CD14-positive monocyte (primary cell): ENCODE measurements at regions not wholly inside any gene's neighbourhood (a gene's known extent, or its start where the extent isn't known, plus 50 kb on each side); places are given as distances from the start of the nearest gene placed in this dataset.
A peak's percentile ranks its signal among the peaks of the same experiment; 100 is the strongest.

Source experiments
- DNase-seq, 3 donors: peaks; one replicate each; pipeline ENCODE4 v3.0.0-alpha.2; 2011 to 2022
- H2AFZ ChIP-seq: 2 replicates; pipeline ENCODE4 v1.6.0; 2012; ENCODE audit warnings: mild to moderate bottlenecking, low read depth, low read length, inconsistent platforms; ENCODE audit not compliant: insufficient read depth, poor library complexity, severe bottlenecking
- H3K27ac ChIP-seq, 2 donors: 1 replicate in 1 of 2; 2 replicates in 1 of 2; pipeline ENCODE4 v1.5.1; 2012 to 2013; ENCODE audit warnings: low read length in 2 of 2, control low read depth in 1 of 2, inconsistent platforms in 1 of 2, low read depth in 1 of 2, mild to moderate bottlenecking in 1 of 2
- H3K27me3 ChIP-seq, 2 donors: one replicate each; pipeline versions ENCODE4 v1.6.0 to v1.6.1; 2011 to 2013; ENCODE audit warnings: low read length in 2 of 2; ENCODE audit not compliant: control insufficient read depth in 2 of 2, insufficient read depth in 2 of 2
- H3K36me3 ChIP-seq, 2 donors: replicated peaks in 1 of 2; 1 replicate in 1 of 2; 2 replicates in 1 of 2; pipeline versions ENCODE4 v1.5.1 to v1.6.1; 2012 to 2013; ENCODE audit warnings: low read length in 2 of 2, control low read depth in 1 of 2, inconsistent platforms in 1 of 2, mild to moderate bottlenecking in 1 of 2; ENCODE audit not compliant: insufficient read depth in 2 of 2, control insufficient read depth in 1 of 2
- H3K4me1 ChIP-seq, 2 donors: 1 replicate in 1 of 2; 2 replicates in 1 of 2; pipeline versions ENCODE4 v1.5.1 to v1.6.1; 2012 to 2013; ENCODE audit warnings: low read length in 2 of 2, control low read depth in 1 of 2, inconsistent platforms in 1 of 2, mild to moderate bottlenecking in 1 of 2, moderate library complexity in 1 of 2; ENCODE audit not compliant: insufficient read depth in 2 of 2, control insufficient read depth in 1 of 2
- H3K4me2 ChIP-seq: replicated peaks from 2 replicates; pipeline ENCODE3; 2012; ENCODE audit warnings: low read length, moderate library complexity, mild to moderate bottlenecking; ENCODE audit not compliant: poor library complexity, severe bottlenecking; ENCODE audit errors: extremely low read depth
- H3K4me3 ChIP-seq, 3 experiments: fragments of 200-600 bp in 1 of 3; sonication (generic) in 1 of 3; replicated peaks in 1 of 3; 1 replicate in 2 of 3; 2 replicates in 1 of 3; pipeline ENCODE4 v1.5.1; 2011 to 2013; ENCODE audit warnings: low read length in 3 of 3, mild to moderate bottlenecking in 3 of 3, control low read depth in 2 of 3, low read depth in 2 of 3, inconsistent platforms in 1 of 3, moderate library complexity in 1 of 3
- H3K79me2 ChIP-seq: 2 replicates; pipeline ENCODE4 v1.6.0; 2012; ENCODE audit warnings: mild to moderate bottlenecking, control low read depth, inconsistent platforms, low read length, moderate library complexity; ENCODE audit not compliant: insufficient read depth
- H3K9ac ChIP-seq: 2 replicates; pipeline ENCODE4 v1.6.0; 2017; ENCODE audit warnings: low read length, mild to moderate bottlenecking; ENCODE audit not compliant: insufficient read depth, poor library complexity, severe bottlenecking
- H3K9me3 ChIP-seq, 2 donors: replicated peaks in 1 of 2; 1 replicate in 1 of 2; 2 replicates in 1 of 2; pipeline versions ENCODE4 v1.5.1 to v1.6.1; 2012 to 2013; ENCODE audit warnings: low read length in 2 of 2, control low read depth in 1 of 2; ENCODE audit not compliant: control insufficient read depth in 1 of 2, insufficient read depth in 1 of 2
- H4K20me1 ChIP-seq: 2 replicates; pipeline ENCODE4 v1.6.0; 2012; ENCODE audit warnings: mild to moderate bottlenecking, low read length, control low read depth, moderate library complexity; ENCODE audit not compliant: insufficient read depth
- H3K27ac Mint-ChIP-seq, 7 donors: one replicate each; pipeline ENCODE4 v1.8.0; 2020; ENCODE audit warnings: mild to moderate bottlenecking in 7 of 7, mixed read lengths in 7 of 7, moderate library complexity in 6 of 7, inconsistent platforms in 2 of 7
- H3K27me3 Mint-ChIP-seq, 3 donors: one replicate each; pipeline ENCODE4 v1.8.0; 2021 to 2022; ENCODE audit warnings: low read depth in 3 of 3, mild to moderate bottlenecking in 3 of 3, mixed read lengths in 3 of 3, moderate library complexity in 3 of 3, inconsistent platforms in 1 of 3
- H3K36me3 Mint-ChIP-seq, 2 donors: one replicate each; pipeline ENCODE4 v1.8.0; 2020; ENCODE audit warnings: mixed read lengths in 2 of 2, inconsistent platforms in 1 of 2, mild to moderate bottlenecking in 1 of 2
- H3K4me1 Mint-ChIP-seq: one replicate; pipeline ENCODE4 v1.8.0; 2020; ENCODE audit warnings: mild to moderate bottlenecking, mixed read lengths
- H3K4me3 Mint-ChIP-seq, 2 donors: one replicate each; pipeline ENCODE4 v1.8.0; 2020; ENCODE audit warnings: mild to moderate bottlenecking in 2 of 2, mixed read lengths in 2 of 2, moderate library complexity in 1 of 2
- H3K9me3 Mint-ChIP-seq, 7 donors: one replicate each; pipeline ENCODE4 v1.8.0; 2020 to 2022; ENCODE audit warnings: mixed read lengths in 7 of 7, mild to moderate bottlenecking in 6 of 7, moderate library complexity in 6 of 7, inconsistent platforms in 2 of 7
- WGBS: methylation state at CpG from one replicate; pipeline ENCODE4 v1.1.5; 2013; ENCODE audit warnings: missing lambda C conversion rate; ENCODE audit not compliant: insufficient coverage; 5-methylcytosine and 5-hydroxymethylcytosine counted together
- intact Hi-C, 2 donors: fragments of 100-400 bp; cut with micrococcal nuclease; formaldehyde crosslinking; loops; one replicate each; pipeline versions ENCODE4 v1.15.0 to v1.15.1; 2023
- TF ChIP-seq, protein P1 (sequence below): fragments of 200-600 bp; IDR thresholded peaks from one replicate; pipeline ENCODE4 v1.8.0; 2022; ENCODE audit warnings: antibody characterized with exemption, mild to moderate bottlenecking

DNA sequence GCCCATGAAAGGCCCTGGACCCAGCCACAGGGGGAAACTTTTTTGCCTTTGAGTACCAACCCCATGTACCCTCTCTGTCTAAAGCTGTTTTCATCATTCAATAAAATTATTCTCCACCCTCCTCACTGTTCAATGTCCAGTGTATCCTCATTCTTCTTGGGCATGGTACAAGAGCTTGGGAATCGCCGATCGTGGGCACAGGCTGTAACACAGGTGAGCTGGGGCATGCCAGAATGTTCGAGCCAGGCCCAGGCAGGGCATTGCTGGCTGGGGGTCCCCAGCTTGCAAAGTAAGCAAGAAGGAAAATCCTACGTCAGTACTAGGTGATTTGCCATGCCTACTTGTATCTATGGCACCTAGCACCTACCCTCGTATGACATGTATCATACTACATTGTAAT is 162.1 kb upstream of the NOL4 start:
- Histone ChIP-seq H3K9ac (no peak overlapping the region), H3K9me3 (peaks cover 0 to 6% of the 10 kb centered on the region in 2 donors), H3K27me3 (no peaks in the 10 kb centered on the region), H3K4me2 (no peak overlapping the region), H3K79me2 (no peaks in the 10 kb centered on the region), H3K27ac (no peak overlapping the region), H3K36me3 (no peaks in the 10 kb centered on the region), H2AFZ (no peak overlapping the region), H3K4me1 (no peaks in the 10 kb centered on the region), H3K4me3 (no peak overlapping the region), H4K20me1 (no peaks in the 10 kb centered on the region)
- H3K27me3 Mint-ChIP-seq, result peaks cover 0 to 2% (median 0%) of the 10 kb centered on the region in 3 donors
- no peaks in the 10 kb centered on the region for H3K36me3 Mint-ChIP-seq
- H3K27ac Mint-ChIP-seq, result peak overlapping the region in 1 of 7 donors; percentile 52
- WGBS, result 90% methylated on average over 4 of the region's 6 CpGs
- H3K4me1 Mint-ChIP-seq, result no peaks in the 10 kb centered on the region
- TF ChIP-seq, protein P1, sequence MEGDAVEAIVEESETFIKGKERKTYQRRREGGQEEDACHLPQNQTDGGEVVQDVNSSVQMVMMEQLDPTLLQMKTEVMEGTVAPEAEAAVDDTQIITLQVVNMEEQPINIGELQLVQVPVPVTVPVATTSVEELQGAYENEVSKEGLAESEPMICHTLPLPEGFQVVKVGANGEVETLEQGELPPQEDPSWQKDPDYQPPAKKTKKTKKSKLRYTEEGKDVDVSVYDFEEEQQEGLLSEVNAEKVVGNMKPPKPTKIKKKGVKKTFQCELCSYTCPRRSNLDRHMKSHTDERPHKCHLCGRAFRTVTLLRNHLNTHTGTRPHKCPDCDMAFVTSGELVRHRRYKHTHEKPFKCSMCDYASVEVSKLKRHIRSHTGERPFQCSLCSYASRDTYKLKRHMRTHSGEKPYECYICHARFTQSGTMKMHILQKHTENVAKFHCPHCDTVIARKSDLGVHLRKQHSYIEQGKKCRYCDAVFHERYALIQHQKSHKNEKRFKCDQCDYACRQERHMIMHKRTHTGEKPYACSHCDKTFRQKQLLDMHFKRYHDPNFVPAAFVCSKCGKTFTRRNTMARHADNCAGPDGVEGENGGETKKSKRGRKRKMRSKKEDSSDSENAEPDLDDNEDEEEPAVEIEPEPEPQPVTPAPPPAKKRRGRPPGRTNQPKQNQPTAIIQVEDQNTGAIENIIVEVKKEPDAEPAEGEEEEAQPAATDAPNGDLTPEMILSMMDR, result no peak
- H3K9me3 Mint-ChIP-seq, result peaks cover 0 to 2% (median 0%) of the 10 kb centered on the region in 7 donors
- no peak overlapping the region for H3K4me3 Mint-ChIP-seq
- intact Hi-C loops, result no loop called here
- DNase-seq, result no peak

DNA sequence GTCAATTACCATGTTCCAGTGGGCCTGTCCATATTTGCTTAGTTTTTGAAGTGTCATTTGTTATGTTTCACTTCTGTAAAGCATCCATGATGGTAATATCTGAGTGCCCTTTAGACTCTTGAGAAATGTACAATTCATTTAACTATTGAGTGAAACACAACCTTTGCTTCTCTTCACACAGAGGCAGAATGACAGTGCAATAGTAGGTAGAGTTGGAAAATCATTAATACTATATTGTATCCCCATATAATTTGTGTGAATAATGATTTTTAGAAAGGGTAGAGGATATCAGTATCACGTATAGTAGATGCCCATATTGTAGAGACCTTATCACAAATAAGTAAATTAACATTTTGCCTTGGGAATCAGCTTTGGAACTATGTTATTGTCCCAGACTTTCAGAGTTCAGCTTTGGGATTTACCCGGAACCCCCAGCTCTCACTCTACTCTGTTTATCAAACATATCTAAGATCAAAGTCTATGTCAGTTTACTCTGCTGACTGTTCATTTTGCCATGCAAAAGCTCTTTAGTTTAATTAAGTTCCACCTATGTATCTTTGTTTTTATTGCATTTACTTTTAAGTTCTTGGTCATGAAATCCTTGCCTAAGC is 172.7 kb upstream of the NOL4 start:
- Histone ChIP-seq H3K27ac (no peak overlapping the region), H3K36me3 (no peaks in the 10 kb centered on the region), H3K79me2 (no peaks in the 10 kb centered on the region), H3K4me2 (no peak overlapping the region), H3K4me1 (no peaks in the 10 kb centered on the region), H3K9ac (no peak overlapping the region), H3K4me3 (no peak overlapping the region), H3K9me3 (no peaks in the 10 kb centered on the region), H4K20me1 (no peaks in the 10 kb centered on the region), H3K27me3 (no peaks in the 10 kb centered on the region), H2AFZ (no peak overlapping the region)
- intact Hi-C loops, result no loop called here
- no peak for DNase-seq
- Mint-ChIP-seq H3K4me1 (no peaks in the 10 kb centered on the region), H3K27me3 (peaks cover 0 to 2% (median 0%) of the 10 kb centered on the region in 3 donors), H3K27ac (no peak overlapping the region), H3K36me3 (no peaks in the 10 kb centered on the region), H3K4me3 (no peak overlapping the region), H3K9me3 (peaks cover 0 to 3% (median 0%) of the 10 kb centered on the region in 7 donors)
- TF ChIP-seq, protein P1, result no peak
- no CpG with 5 or more reads among the region's 2 CpGs for WGBS
